HG02798 (cell line): ENCODE measurements at regions not wholly inside any gene's neighbourhood (a gene's known extent, or its start where the extent isn't known, plus 50 kb on each side); places are given as distances from the start of the nearest gene placed in this dataset.
"Not testable (repeated sequence)": the region's sequence is repeated elsewhere in the genome, so short reads cannot be mapped to it uniquely, and the experiment has no call there.

Experiments
- ATAC-seq: cut with Tn5 transposase; IDR thresholded peaks from one replicate; pipeline ENCODE4 v1.9.1; 2021; ENCODE audit warnings: mild to moderate bottlenecking; ENCODE audit not compliant: unreplicated experiment, poor library complexity

DNA sequence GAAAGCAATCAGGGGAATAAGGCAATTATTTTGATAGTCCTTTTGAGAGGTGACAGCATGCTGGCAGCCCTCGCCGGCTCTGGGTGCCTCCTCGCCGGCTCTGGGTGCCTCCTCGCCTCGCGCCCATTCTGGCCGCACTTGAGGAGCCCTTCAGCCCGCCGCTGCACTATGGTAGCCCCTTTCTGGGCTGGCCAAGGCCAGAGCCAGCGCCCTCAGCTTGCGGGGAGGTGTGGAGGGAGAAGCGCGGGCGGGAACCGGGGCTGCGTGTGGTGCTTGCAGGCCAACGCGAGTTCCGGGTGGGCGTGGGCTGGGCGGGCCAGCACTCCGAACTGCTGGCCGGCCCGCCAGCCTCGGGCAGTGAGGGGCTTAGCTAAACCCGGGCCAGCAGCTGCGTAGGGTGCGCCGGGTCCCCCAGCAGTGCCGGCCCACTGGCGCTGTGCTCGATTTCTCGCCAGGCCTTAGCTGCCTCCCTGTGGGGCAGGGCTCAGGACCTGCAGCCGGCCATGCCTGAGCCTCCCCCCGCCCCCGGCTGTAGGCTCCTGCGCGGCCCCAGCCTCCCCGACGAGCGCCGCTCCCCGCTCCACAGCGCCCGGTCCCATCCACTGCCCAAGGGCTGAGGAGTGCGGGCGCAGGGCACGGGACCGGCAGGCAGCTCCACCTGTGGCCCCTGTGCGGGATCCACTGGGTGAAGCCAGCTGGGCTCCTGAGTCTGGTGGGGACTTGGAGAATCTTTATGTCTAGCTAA is 193.5 kb downstream of the ADCYAP1 start:
- ATAC-seq, result not testable (repeated sequence)

DNA sequence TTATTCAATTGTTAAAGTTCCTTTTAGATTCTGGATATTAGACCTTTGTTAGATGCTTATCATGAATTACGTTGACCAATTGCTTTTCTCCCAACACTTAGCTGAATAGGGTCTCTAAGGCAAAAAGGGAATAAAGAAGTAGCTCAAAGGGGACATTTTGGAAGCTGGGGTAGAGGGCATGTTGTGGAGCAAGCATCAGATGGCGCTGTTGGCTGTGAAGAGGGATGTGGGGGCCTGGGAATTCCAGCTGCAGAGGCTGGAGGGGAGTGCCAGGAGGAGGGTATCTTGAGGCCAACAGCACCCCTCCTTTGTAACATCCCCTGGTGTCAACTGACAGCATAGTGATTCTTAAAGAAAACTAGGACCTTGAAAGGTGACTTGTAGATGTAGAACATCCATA is 198.2 kb downstream of the ADCYAP1 start:
- no peak for ATAC-seq

DNA sequence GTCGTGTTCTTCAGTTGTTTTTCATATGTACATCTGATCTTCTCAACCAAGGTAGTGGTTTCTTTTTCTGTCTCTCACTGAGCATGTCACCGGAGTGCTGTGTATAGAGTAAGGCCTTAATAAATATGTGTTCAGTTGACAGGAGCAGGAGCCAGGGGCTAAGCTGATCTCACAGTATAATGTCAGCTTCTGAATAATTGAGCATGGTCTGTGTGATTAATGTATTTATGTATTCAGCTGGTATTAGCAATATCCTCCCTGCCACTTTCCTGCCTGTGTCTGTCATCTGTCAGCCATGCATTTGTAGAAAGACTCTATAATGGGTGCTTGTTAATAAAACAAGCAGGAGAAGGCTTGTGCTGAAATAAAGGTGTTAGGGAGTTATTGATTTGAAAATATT is 198.9 kb downstream of the ADCYAP1 start:
- ATAC-seq, result no peak

DNA sequence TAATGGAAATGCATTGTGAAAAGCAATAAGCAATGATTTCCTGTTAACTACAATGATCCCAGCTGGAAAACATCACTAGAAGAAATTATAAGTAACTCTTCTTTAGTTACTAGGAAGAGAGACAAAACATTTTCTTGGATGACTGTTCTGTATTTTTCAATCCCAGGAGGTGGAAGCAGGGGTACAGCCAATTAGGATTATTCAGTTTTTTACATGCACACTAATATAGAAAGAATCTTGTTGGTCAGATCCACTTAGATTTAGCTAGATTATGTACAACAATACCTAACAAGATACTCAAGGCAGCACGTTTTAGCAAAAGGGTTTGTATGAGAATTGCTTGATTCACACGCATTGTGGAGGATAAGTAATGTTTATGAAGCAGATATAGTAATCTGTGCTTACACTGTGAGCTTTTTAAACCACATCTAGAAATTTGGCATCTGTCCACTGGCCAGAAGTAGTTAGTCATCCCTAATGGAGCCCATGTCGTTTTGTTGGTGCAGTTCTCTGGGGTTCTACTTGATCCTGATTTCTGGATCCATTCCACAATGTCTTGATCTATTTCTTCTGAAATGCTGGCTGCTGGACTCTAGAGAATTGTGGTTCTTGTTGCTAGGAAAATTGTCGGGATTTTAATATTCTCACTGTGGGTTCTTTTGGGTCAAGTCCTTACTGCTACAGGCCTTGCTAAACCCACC is 199.7 kb downstream of the ADCYAP1 start:
- ATAC-seq, result no peak

DNA sequence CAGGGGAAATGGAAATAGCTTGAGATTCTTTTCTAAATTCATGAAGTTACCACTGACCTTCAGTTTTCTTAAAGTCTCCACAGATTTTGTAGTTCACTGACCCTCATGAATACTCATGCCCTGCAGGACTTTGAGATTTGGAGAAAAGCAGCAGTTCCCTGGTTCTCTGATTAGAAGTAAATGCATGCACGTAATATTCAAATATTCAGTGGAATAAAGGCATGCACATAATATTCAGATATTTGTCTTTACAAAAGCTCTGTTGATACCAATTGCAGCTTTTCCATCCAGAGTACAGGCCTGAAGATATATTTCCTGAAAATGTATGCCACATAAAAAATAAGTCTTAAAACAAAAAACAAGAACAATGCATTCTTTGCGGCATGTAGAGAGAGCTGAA is 219.8 kb downstream of the ADCYAP1 start:
- no peak for ATAC-seq

DNA sequence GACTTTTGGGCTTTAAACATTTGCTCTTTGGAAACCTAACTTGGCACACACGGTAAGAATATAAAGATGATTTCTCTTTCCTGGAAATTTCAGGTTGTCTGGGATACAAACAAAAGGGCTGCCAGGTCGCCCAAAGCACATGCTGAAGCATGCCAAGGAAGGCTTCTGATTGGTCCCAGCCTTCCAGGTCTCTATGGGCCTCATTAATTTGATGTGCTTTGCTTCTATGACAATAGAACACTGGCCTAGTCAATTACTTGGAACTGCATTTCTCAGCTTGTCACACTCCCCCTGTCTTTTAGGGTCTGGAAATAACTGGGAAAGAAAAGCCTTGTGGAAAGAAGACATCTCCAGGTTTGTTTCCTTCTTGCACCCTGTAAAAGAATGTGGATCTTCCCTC is 228.9 kb downstream of the ADCYAP1 start:
- ATAC-seq, result no peak

DNA sequence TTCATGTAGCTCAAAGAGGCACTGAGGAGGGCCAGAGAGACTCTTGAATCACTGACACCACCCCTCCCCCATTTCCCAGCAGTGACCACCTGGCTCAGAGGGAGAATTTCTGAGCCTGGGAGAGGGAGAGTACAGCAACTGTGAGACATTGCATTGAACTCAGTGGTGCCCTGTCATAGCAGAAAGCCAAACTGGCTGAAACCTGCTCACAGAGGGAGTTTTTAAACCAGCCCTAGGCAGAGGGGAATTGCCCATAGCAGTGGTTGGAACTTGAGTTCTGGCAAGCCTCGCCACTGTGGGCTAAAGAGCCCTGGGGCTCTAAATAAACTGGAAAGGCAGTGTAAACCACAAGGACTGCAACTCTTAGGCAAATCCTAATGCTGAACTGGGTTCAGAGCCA is 243.1 kb downstream of the ADCYAP1 start:
- no peak for ATAC-seq

DNA sequence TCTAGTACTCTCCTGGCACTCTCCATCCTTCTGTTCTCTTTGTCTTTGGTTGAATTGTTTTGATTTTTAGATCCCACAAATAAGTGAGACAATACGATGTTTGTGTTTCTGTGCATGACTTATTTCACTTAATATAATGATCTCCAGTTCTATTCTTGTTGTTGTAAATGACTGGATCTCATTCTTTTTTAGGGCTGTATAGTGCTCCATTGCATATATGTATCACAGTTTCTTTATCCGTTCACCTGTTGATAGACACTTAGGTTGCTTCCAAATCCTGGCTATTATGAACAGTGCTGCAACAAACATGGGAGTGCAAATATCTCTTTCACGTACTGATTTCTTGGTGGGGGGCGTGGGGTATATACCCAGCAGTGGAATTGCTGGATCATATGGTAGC is 245.0 kb downstream of the ADCYAP1 start:
- no peak for ATAC-seq

DNA sequence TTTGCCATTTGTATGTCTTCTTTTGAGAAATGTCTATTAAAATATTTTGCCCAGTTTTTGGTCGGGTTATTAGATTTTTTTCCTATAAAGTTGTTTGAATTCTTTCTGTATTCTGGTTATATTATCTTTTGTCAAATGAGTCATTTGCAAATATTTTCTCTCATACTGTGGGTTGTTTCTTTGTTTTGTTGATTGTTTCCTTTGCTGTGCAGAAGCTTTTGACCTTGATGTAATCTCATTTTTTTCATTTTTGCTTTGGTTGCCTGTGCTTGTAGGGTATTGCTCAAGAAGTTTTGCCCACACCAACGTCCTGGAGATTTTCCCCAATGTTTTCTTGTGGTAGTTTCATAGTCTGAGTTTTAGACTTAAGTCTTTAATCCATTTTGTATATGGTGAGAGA is 245.7 kb downstream of the ADCYAP1 start:
- ATAC-seq, result no peak

DNA sequence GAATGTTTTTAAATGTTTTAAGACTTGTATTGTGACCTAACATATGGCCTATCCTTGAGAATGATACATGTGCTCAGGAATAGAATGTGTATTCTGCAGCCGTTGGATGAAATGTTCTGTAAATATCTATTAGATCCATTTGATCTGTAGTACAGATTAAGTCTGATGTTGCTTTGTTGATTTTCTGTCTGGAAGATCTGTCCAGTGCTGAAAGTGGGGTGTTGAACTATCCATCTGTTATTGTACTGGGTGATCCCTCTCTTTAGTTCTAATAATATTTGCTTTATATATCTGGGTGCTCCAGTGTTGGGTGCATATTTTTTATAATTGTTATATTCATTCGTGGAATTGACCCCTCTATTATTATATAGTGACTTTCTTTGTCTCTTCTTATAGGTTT is 248.3 kb downstream of the ADCYAP1 start:
- not testable (repeated sequence) for ATAC-seq

DNA sequence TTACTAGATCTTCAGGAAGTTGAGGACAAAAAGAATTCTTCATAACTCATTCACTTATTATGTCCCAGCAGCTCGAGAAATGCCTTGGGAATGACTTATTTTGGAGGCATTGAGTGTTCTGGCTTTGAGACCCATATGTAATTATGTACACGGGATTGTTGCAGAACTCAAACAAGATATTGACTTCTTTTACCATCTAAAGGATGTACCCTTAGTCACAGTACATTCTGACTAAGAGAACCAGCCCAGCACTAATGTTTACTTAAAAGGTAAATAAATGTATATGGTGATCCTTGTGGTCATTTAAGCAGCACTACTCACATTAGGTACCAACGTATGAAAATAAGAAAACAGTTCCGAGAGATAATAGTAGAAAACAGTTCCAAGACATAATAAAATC is 268.9 kb downstream of the ADCYAP1 start:
- no peak for ATAC-seq

DNA sequence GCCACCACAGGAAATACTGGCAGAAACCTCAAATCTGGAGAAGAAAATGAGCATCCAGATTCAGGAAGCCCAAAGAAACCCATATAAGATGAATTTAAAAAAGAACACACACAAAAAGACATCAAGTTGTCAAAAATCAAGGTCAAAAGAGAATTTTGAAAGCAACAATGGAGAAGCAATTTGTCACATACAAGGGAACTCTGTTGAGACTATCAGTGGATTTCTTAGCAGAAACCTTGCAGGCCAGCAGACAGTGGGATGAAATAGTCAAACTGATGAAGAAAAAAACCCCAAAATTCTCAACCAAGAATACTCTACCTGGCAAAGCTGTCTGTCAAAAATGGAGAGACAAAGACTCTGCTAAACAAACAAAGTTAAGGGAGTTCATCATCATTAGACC is 272.6 kb downstream of the ADCYAP1 start:
- ATAC-seq, result no peak

DNA sequence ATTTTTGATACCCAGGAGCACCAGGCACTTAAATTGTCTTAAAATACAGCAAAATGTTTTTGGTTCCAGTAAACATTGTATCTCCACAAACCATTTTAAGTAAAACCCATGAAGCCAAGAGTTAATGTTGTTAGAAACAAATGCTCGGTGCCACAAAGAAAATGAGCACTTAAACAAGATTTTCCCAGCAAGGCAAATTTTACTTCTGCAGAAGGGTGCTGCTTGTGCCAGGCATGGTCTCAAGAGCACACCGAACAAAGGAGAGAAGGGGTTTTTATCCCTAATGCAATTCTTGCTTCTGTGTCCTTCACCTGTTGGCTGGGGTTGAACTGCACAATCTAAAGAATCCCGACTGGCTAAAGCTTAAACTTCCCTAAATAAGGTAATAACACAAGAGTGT is 286.7 kb downstream of the ADCYAP1 start:
- no peak for ATAC-seq

DNA sequence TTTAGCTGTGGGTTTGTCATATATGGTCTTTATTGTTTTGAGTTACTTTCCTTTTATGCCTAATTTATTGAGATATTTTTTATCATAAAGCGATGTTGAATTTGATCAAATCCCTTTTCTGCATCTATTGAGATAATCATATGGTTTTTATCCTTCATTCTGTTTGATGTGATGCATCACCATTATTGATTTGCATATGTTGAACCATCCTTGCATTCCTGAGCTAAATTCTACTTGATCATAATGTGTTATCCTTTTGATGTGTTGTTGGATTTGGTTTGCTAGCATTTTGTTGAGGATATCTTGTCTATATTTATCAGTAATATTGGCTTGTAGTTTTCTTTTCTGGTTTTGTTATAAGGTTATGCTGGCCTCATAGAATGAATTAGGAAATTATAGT is 308.5 kb downstream of the ADCYAP1 start:
- ATAC-seq, result no peak

DNA sequence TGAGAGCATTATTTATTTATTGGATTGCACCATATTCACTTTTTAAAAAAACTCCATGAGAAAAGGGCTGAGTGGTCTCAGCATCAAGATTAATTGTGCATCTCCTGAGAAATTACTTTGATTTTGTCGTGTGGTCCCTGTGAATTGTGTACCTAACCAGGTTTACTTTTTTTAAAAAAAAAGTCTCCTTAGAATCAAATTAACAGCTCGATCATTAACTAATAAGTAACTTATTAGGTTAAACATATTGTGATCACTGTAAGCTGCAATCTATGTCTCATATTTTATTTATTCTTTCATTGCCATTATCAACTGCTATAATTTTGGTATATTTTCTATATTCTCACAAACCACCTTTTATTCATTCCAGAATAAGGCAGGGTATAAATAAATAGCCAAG is 318.2 kb downstream of the ADCYAP1 start:
- ATAC-seq, result no peak

DNA sequence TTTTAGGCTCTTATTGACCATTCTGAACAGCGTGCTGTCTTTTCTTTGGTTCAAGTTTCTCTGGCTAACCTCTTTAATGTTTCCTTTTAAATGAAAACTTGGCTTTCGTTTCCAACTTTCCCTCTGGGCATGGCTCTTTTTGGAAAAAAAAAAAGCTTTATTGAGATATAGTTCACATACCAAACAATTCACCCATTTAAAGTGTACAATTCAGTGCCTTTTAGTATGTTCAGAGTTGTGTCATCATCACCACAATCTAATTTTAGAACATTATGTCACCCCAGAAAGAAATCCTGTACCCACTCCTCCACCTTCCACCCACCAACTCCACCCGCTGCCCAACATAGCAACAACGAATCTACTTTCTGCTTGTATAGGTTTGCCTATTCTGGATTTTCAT is 322.4 kb downstream of the ADCYAP1 start:
- ATAC-seq, result no peak

DNA sequence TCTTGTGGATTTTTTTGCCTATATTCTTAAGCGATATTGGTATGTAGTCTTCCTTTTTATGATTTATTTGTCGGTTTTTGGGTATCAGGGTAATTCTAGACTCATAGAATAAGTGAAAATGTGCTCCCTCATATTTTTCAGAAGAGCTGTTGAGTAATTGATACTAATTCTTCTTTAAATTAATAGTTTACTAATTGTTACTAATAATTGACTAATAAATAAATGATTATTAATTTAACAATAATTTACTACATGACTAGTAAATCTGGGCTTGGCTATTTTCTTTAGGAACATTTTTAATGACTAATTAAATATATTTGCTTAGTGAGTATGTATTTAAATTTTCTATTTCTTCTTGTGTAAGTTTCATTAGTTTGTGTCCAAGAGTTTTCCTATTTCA is 325.0 kb downstream of the ADCYAP1 start:
- no peak for ATAC-seq

DNA sequence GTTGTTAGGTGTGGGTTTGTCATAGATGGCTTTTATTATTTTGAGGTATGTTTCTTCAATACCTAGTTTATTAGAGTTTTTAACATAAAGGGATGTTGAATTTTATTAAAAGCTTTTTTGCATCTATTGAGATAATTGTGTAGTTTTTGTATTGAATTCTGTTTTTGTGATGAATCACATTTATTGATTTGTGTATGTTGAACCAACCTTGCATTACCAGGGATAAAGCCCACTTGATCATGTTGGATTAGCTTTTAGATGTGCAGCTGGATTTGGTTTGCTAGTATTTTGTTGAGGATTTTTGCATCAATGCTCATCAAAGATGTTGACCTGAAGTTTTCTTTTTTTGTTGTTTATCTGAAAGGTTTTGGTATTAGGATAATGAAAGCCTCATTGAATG is 328.2 kb downstream of the ADCYAP1 start:
- no peak for ATAC-seq

DNA sequence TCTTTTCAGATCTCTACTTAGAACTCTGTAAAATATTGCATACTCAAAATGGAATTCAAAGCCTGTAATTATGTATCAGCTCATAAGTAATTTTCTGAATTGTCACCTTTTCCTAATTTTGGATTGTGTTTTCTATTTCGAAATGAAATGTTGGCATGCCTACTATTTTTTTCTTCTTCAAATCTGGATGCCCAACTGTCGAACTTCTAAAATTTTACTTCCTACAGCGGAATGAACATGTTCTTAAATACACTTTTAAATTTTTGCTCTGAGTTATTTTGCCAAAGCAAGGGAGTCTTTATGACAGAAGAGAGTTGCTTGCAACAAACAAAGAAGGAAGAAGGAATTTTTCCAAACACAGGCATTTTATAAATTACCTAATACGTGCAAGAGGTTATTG is 336.0 kb downstream of the ADCYAP1 start:
- no peak for ATAC-seq

DNA sequence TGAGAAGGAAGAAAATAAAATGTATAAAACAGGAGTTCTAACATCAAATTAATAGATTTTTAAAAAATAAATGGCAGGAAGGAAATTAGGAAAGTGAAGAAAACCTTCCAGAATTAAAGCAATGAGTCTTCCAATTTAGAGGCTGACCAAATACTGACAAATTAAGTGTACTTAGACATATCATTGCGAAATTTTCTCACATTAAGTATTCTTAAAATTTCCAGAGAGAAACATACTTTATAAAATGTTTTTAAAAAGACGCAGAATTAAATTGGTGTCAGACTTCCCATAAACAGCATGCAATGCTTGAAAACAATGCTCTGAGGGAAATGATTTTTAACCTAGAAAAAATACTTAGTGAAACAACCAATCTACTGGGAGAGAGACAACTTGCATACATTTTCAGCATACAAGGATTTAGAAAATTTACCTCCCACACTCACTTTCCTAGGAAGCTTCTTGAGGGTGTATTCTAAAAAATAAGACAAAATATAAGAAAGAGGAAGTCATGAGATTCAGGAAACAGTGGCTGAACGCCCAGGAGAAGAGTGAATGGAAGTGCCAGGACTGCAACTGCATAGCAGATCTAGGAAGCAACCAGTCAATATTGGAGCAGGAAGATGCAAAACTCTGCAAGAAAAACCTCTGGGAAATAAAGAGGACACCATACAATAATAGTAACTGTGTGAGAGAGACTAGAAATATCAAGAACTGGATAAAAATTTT is 339.9 kb downstream of the ADCYAP1 start:
- no peak for ATAC-seq

DNA sequence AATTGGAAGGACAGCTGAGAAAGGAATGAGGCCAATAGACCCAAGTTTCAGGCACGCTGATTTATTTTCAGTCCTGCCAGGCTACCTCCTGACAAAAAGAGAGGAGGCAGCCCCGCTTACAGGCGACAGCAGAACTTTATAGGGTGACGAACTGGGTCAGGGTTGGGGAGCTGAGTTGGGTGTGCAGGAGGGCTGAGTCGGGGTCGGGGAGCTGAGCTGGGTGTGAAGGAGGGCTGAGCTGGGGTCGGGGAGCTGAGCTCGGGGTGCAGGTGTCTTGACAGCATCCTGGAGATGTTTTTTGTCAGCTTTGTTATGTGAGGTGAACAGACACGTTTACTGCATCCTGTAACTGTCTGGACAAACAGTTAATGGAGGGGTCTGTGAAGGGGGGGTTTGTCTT is 342.2 kb downstream of the ADCYAP1 start:
- ATAC-seq, result no peak
